Right cardiac atrium (tissue), 5 donors: ENCODE measurements at regions not wholly inside any gene's neighbourhood (a gene's known extent, or its start where the extent isn't known, plus 50 kb on each side); places are given as distances from the start of the nearest gene placed in this dataset.

Experiments
- ATAC-seq, 2 donors: fragments of 200-7000 bp; cut with Tn5 transposase; one replicate each; pipeline versions ENCODE4 v1.8.0 to v1.9.1; 2020; ENCODE audit warnings: moderate library complexity in 2 of 2, mild to moderate bottlenecking in 1 of 2
- DNase-seq, 3 donors: peaks; one replicate each; pipeline ENCODE4 v3.0.0-alpha.2; 2020
- H3K27ac ChIP-seq: one replicate; pipeline ENCODE4 v1.5.1; 2013; ENCODE audit warnings: mild to moderate bottlenecking, low read length, control low read depth, moderate library complexity
- H3K27me3 ChIP-seq: one replicate; pipeline ENCODE4 v1.6.1; 2013; ENCODE audit not compliant: control insufficient read depth, insufficient read depth
- H3K4me1 ChIP-seq: one replicate; pipeline ENCODE4 v1.6.1; 2013; ENCODE audit warnings: low read length; ENCODE audit not compliant: control insufficient read depth, insufficient read depth
- H3K4me3 ChIP-seq: one replicate; pipeline ENCODE4 v1.5.1; 2013; ENCODE audit warnings: low read length, control low read depth
- H3K9me3 ChIP-seq: one replicate; pipeline ENCODE4 v1.6.1; 2013; ENCODE audit warnings: low read length; ENCODE audit not compliant: control insufficient read depth
- WGBS: extraction: QIAGEN DNeasy Blood & Tissue Kit; methylation state at CpG from one replicate; pipeline ENCODE4 v1.1.7; 2013; 5-methylcytosine and 5-hydroxymethylcytosine counted together
- intact Hi-C, 4 donors: fragments of 100-400 bp; cut with DNase I; formaldehyde crosslinking; loops; one replicate each; pipeline versions ENCODE4 v1.11.0 to v1.14.0; 2022 to 2023
- donor health status: healthy with polysubstance abuse.
- donor health status: DM: no; HTN: yes; CAD: no.
- donor health status: DM: no; HTN: no; CAD: no.
- donor health status: DM: no; HTN: yes; CAD: no; lungs with severe emphysema.
- donor health status: DM: yes; HTN: yes; CAD: no.

GRCh38 chr6:66926060-66926459 lies 1219.0 kb upstream of the EYS start:
- 86% methylated on average over 5 of the region's 5 CpGs for WGBS
- DNase-seq (no peak), ATAC-seq (no peak)
- no peaks in the 10 kb centered on the region for H3K27me3 ChIP-seq
- no peak overlapping the region for H3K27ac ChIP-seq
- intact Hi-C loops = no loop called here
- no peak overlapping the region for H3K4me3 ChIP-seq
- no peaks in the 10 kb centered on the region for H3K9me3 ChIP-seq
- H3K4me1 ChIP-seq = no peaks in the 10 kb centered on the region

- intact Hi-C loops = no loop called here
- ATAC-seq (no peak), DNase-seq (no peak)
- Histone ChIP-seq H3K9me3 (no peaks in the 10 kb centered on the region), H3K27ac (no peak overlapping the region), H3K27me3 (no peaks in the 10 kb centered on the region), H3K4me1 (no peaks in the 10 kb centered on the region), H3K4me3 (no peak overlapping the region)
- 66% methylated on average over 2 of the region's 2 CpGs for WGBS
These were observed 1206.6 kb upstream of the EYS start for GRCh38 chr6:66913657-66914056.

GRCh38 chr6:66902457-66902856 lies 1195.4 kb upstream of the EYS start:
- ATAC-seq = no peak
- 34% methylated on average over 4 of the region's 4 CpGs for WGBS
- Histone ChIP-seq H3K27ac (no peak overlapping the region), H3K27me3 (no peaks in the 10 kb centered on the region), H3K4me1 (no peaks in the 10 kb centered on the region), H3K9me3 (no peaks in the 10 kb centered on the region), H3K4me3 (no peak overlapping the region)
- intact Hi-C loops = no loop called here
- DNase-seq = no peak

- DNase-seq = no peak
- no peak overlapping the region for H3K27ac ChIP-seq
- intact Hi-C loops = no loop called here
These were observed 1193.4 kb upstream of the EYS start for GRCh38 chr6:66900133-66901083.

GRCh38 chr6:66897576-66897975 lies 1190.5 kb upstream of the EYS start:
- no peak overlapping the region for H3K4me3 ChIP-seq
- no peaks in the 10 kb centered on the region for H3K27me3 ChIP-seq
- intact Hi-C loops = no loop called here
- no peak overlapping the region for H3K27ac ChIP-seq
- DNase-seq (peak in 1 of 3 donors; percentile 53), ATAC-seq (no peak)
- no peaks in the 10 kb centered on the region for H3K4me1 ChIP-seq
- 78% methylated on average over 2 of the region's 2 CpGs for WGBS
- H3K9me3 ChIP-seq = no peaks in the 10 kb centered on the region

More at GRCh38 chr6:66900133-66901083, 1193.4 kb upstream of the EYS start:
- no peaks in the 10 kb centered on the region for H3K9me3 ChIP-seq
- WGBS = 56% methylated on average over 8 of the region's 8 CpGs
- no peak overlapping the region for H3K4me3 ChIP-seq
- no peaks in the 10 kb centered on the region for H3K27me3 ChIP-seq
- no peaks in the 10 kb centered on the region for H3K4me1 ChIP-seq
- ATAC-seq = no peak

- H3K27ac ChIP-seq = no peak overlapping the region
- intact Hi-C loops = no loop called here
- no peak for DNase-seq
- no peaks in the 10 kb centered on the region for H3K27me3 ChIP-seq
- no peaks in the 10 kb centered on the region for H3K4me1 ChIP-seq
- no peak overlapping the region for H3K4me3 ChIP-seq
- no peak for ATAC-seq
- H3K9me3 ChIP-seq = no peaks in the 10 kb centered on the region
- WGBS = 78% methylated on average over 5 of the region's 5 CpGs
These were observed 1189.4 kb upstream of the EYS start for GRCh38 chr6:66896415-66896814.

GRCh38 chr6:66883453-66883852 lies 1176.4 kb upstream of the EYS start:
- ATAC-seq = no peak
- H3K9me3 ChIP-seq = no peaks in the 10 kb centered on the region
- H3K4me1 ChIP-seq = no peaks in the 10 kb centered on the region
- 74% methylated on average over 1 of the region's 1 CpG for WGBS
- H3K4me3 ChIP-seq = no peak overlapping the region
- DNase-seq = no peak
- no peak overlapping the region for H3K27ac ChIP-seq
- H3K27me3 ChIP-seq = no peaks in the 10 kb centered on the region
- intact Hi-C loops = no loop called here

DNA sequence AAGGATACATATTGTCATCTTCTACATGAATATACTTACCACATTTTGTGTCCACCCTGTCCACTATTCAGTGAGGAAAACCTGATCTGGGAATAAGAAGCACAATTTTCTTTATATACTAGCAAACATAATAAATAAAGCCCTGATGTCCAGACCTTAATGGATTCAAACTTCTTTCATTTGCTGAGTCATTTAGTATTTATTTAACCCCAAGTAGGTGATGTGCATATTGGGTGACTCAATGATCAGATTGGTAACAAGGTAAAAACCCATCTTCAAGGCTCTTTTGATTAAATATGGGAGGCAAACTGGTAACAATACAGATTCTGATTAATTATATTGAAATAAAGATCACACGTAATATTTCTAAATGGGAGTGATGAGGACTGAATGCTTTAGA lies 1159.8 kb upstream of the EYS start:
- no peak for DNase-seq
- H3K4me3 ChIP-seq = no peak overlapping the region
- H3K9me3 ChIP-seq = no peaks in the 10 kb centered on the region
- H3K27ac ChIP-seq = no peak overlapping the region
- 91% methylated on average over 1 of the region's 1 CpG for WGBS
- no peak for ATAC-seq
- no peaks in the 10 kb centered on the region for H3K27me3 ChIP-seq
- H3K4me1 ChIP-seq = no peaks in the 10 kb centered on the region
- intact Hi-C loops = no loop called here

DNA sequence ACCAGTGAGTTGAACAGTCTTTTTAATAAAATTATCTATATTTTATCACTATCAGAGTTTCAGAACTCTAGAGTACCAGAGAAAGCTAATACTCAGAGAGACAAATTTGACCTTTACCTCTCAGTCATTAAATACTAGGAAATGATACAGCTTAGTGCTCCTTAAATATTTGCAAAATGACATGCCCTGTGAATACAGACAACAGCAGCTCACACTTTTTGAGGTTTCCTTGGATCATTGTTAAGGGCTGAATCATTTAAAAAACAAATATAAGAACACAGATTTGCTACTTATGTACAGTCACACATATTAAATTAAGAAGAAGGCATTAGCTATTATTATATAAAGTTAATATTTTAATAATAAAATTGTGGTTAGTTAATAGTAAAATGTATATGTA lies 1158.7 kb upstream of the EYS start:
- no peaks in the 10 kb centered on the region for H3K27me3 ChIP-seq
- intact Hi-C loops = no loop called here
- no peak for ATAC-seq
- H3K9me3 ChIP-seq = no peaks in the 10 kb centered on the region
- no peak overlapping the region for H3K27ac ChIP-seq
- DNase-seq = no peak
- H3K4me3 ChIP-seq = no peak overlapping the region
- no peaks in the 10 kb centered on the region for H3K4me1 ChIP-seq

- intact Hi-C loops = no loop called here
- DNase-seq (peak in 1 of 3 donors; percentile 10), ATAC-seq (peak in 1 of 2 donors; percentile 80)
- Histone ChIP-seq H3K4me1 (no peaks in the 10 kb centered on the region), H3K27me3 (no peaks in the 10 kb centered on the region), H3K4me3 (no peak overlapping the region), H3K27ac (no peak overlapping the region), H3K9me3 (no peaks in the 10 kb centered on the region)
- WGBS = 42% methylated on average over 2 of the region's 2 CpGs
These were observed 1154.0 kb upstream of the EYS start for GRCh38 chr6:66861007-66861541.

DNA sequence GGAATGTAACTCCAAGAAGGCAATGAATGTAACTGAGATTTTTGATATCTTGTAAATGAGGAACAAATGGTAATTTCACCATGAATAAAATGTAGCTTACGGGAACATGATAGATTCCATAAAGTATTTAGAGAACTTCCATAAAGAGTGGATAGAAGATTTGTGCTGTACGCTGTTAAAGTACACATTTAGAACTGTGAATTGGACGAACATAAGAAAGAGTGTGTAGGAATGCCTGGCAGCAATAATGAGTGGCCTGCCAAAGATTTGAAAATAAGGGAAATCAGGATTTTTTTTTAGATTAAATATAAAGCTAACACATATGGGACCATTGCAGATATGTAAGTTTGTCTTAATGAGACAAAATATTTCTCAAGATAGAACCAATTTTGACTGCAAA lies 1153.3 kb upstream of the EYS start:
- WGBS = 51% methylated on average over 3 of the region's 3 CpGs
- no peak for DNase-seq

More for the DNA sequence above, 1153.3 kb upstream of the EYS start:
- ATAC-seq = no peak
- Histone ChIP-seq H3K27ac (no peak overlapping the region), H3K4me3 (no peak overlapping the region), H3K27me3 (no peaks in the 10 kb centered on the region), H3K4me1 (no peaks in the 10 kb centered on the region), H3K9me3 (no peaks in the 10 kb centered on the region)
- intact Hi-C loops = no loop called here
